IMR-90 (cell line): ENCODE measurements at regions not wholly inside any gene's neighbourhood (a gene's known extent, or its start where the extent isn't known, plus 50 kb on each side); places are given as distances from the start of the nearest gene placed in this dataset.

Source experiments
- ATAC-seq: fragments of 200-7000 bp; cut with Tn5 transposase; 2 replicates; pipeline ENCODE4 v1.9.1; 2020; ENCODE audit warnings: low read depth, mild to moderate bottlenecking, moderate library complexity
- BruUV-seq: library from RNA; stranded (reverse); fragments of 400-500 nt; replicated peaks from 2 replicates; lab custom pipeline; 2021; lab: Mats Ljungman, UMichigan
- CTCF ChIA-PET: fragments of 300-600 bp; formaldehyde crosslinking; extraction: SDS; loops from one replicate; lab custom pipeline; 2021; ENCODE audit warnings: antibody characterized with exemption; lab: Yijun Ruan, JAX
- POLR2A ChIA-PET: fragments of 300-600 bp; sonication (Branson Sonifier 250); formaldehyde crosslinking; loops from one replicate; lab custom pipeline; 2022; ENCODE audit warnings: antibody characterized with exemption; ENCODE audit not compliant: unreplicated experiment; lab: Charles Lee
- DNase-seq: peaks from one replicate; pipeline ENCODE4 v3.0.0; 2013
- H2AFZ ChIP-seq: replicated peaks from 2 replicates; pipeline ENCODE3; 2013; ENCODE audit warnings: low read length, mild to moderate bottlenecking; ENCODE audit not compliant: poor library complexity
- H2AK5ac ChIP-seq: 2 replicates; pipeline ENCODE4 v1.6.1; 2013; ENCODE audit warnings: low read depth, low read length, inconsistent platforms
- H2AK9ac ChIP-seq: replicated peaks from 2 replicates; pipeline ENCODE3; 2013; ENCODE audit warnings: mild to moderate bottlenecking, low read depth, low read length, moderate library complexity; ENCODE audit not compliant: poor library complexity
- H2BK120ac ChIP-seq: 2 replicates; pipeline ENCODE4 v1.6.1; 2013; ENCODE audit warnings: low read depth, low read length, inconsistent platforms
- H2BK15ac ChIP-seq: 3 replicates; pipeline ENCODE4 v1.6.1; 2013; ENCODE audit warnings: low read depth, low read length, inconsistent platforms
- H2BK20ac ChIP-seq: 2 replicates; pipeline ENCODE4 v1.6.1; 2013; ENCODE audit warnings: low read depth, mild to moderate bottlenecking, inconsistent platforms, low read length, moderate library complexity
- H2BK5ac ChIP-seq: 2 replicates; pipeline ENCODE4 v1.6.1; 2013; ENCODE audit warnings: mild to moderate bottlenecking, low read depth, low read length, inconsistent platforms; ENCODE audit not compliant: poor library complexity, severe bottlenecking
- H3K14ac ChIP-seq: replicated peaks from 2 replicates; pipeline ENCODE4 v1.6.1; 2013; ENCODE audit warnings: low read depth, low read length, inconsistent platforms
- H3K18ac ChIP-seq: 2 replicates; pipeline ENCODE4 v1.6.1; 2013; ENCODE audit warnings: low read depth, low read length, control low read depth
- H3K23ac ChIP-seq: 2 replicates; pipeline ENCODE4 v1.6.1; 2013; ENCODE audit warnings: low read depth, low read length, inconsistent platforms
- H3K27ac ChIP-seq: 2 replicates; pipeline ENCODE4 v1.5.1; 2013; ENCODE audit warnings: mild to moderate bottlenecking, control low read depth, low read length; ENCODE audit not compliant: insufficient read depth
- H3K27me3 ChIP-seq: 2 replicates; pipeline ENCODE4 v1.6.1; 2013; ENCODE audit warnings: low read length; ENCODE audit not compliant: control insufficient read depth, insufficient read depth
- H3K36me3 ChIP-seq: 2 replicates; pipeline ENCODE4 v1.6.1; 2013; ENCODE audit warnings: low read length, mixed read lengths; ENCODE audit not compliant: control insufficient read depth, insufficient read depth
- H3K4ac ChIP-seq: 2 replicates; pipeline ENCODE4 v1.6.1; 2013; ENCODE audit warnings: low read depth, low read length, inconsistent platforms
- H3K4me1 ChIP-seq: 2 replicates; pipeline ENCODE4 v1.6.1; 2013; ENCODE audit warnings: low read length, mixed read lengths; ENCODE audit not compliant: control insufficient read depth, insufficient read depth
- H3K4me2 ChIP-seq: 2 replicates; pipeline ENCODE4 v1.6.1; 2013; ENCODE audit warnings: low read depth, mild to moderate bottlenecking, control low read depth, low read length, moderate library complexity
- H3K4me3 ChIP-seq: 2 replicates; pipeline ENCODE4 v1.5.1; 2013; ENCODE audit warnings: low read depth, mild to moderate bottlenecking, control low read depth, low read length, moderate library complexity; ENCODE audit not compliant: insufficient read depth
- H3K56ac ChIP-seq: 2 replicates; pipeline ENCODE4 v1.6.1; 2013; ENCODE audit warnings: low read length, inconsistent platforms; ENCODE audit not compliant: insufficient read depth; ENCODE audit errors: extremely low read depth
- H3K79me1 ChIP-seq, 2 experiments: 2 replicates each; pipeline ENCODE4 v1.6.1; 2013; ENCODE audit warnings: low read length in 2 of 2, inconsistent platforms in 1 of 2, low read depth in 1 of 2
- H3K9ac ChIP-seq: 2 replicates; pipeline ENCODE4 v1.6.1; 2013; ENCODE audit warnings: low read depth, low read length, control low read depth
- H3K9me1 ChIP-seq: 2 replicates; pipeline ENCODE4 v1.6.1; 2013; ENCODE audit warnings: low read length, inconsistent platforms; ENCODE audit not compliant: insufficient read depth
- H3K9me3 ChIP-seq: 2 replicates; pipeline ENCODE4 v1.6.1; 2013; ENCODE audit warnings: low read length; ENCODE audit not compliant: control insufficient read depth, insufficient read depth
- H4K20me1 ChIP-seq: 2 replicates; pipeline ENCODE4 v1.6.1; 2013; ENCODE audit warnings: low read length, inconsistent platforms; ENCODE audit not compliant: insufficient read depth
- H4K5ac ChIP-seq: 2 replicates; pipeline ENCODE4 v1.6.1; 2013; ENCODE audit warnings: mild to moderate bottlenecking, low read depth, low read length, control low read depth
- H4K8ac ChIP-seq, 2 experiments: 2 replicates each; pipeline ENCODE4 v1.6.1; 2013; ENCODE audit warnings: low read depth in 2 of 2, low read length in 2 of 2, control low read depth in 1 of 2, inconsistent platforms in 1 of 2
- H4K91ac ChIP-seq: 2 replicates; pipeline ENCODE4 v1.6.1; 2013; ENCODE audit warnings: low read depth, low read length, inconsistent platforms; ENCODE audit not compliant: insufficient read depth
- CEBPB ChIP-seq: IDR thresholded peaks from 2 replicates; pipeline ENCODE4 v1.6.1; 2012; ENCODE audit warnings: low read depth, low read length, improper control_type of control experiment
- CTCF ChIP-seq: conservative IDR thresholded peaks from 2 replicates; pipeline ENCODE4 v1.5.1; 2012; ENCODE audit warnings: mild to moderate bottlenecking, low read depth, low read length, improper control_type of control experiment
- ELK1 ChIP-seq: fragments of 150-350 bp; IDR thresholded peaks from 2 replicates; pipeline ENCODE4 v1.6.1; 2016; ENCODE audit warnings: low read depth, mild to moderate bottlenecking, low read length, moderate library complexity, borderline replicate concordance
- FOS ChIP-seq: fragments of 150-350 bp; IDR thresholded peaks from 2 replicates; pipeline ENCODE4 v1.6.1; 2016; ENCODE audit warnings: low read depth, low read length
- MAFK ChIP-seq: IDR thresholded peaks from 2 replicates; pipeline ENCODE4 v1.6.1; 2012; ENCODE audit warnings: low read depth, low read length, improper control_type of control experiment
- MAZ ChIP-seq: IDR thresholded peaks from 2 replicates; pipeline ENCODE4 v1.6.1; 2012; ENCODE audit warnings: low read depth, mild to moderate bottlenecking, low read length, improper control_type of control experiment, moderate library complexity, borderline replicate concordance
- POLR2A ChIP-seq: IDR thresholded peaks from 2 replicates; pipeline ENCODE4 v1.6.1; 2012; ENCODE audit warnings: mild to moderate bottlenecking, low read depth, low read length
- RFX5 ChIP-seq: IDR thresholded peaks from 2 replicates; pipeline ENCODE4 v1.8.0; 2012; ENCODE audit warnings: low read depth, mild to moderate bottlenecking, low read length, moderate library complexity
- SMC3 ChIP-seq: fragments of 150-350 bp; IDR thresholded peaks from 2 replicates; pipeline ENCODE4 v1.6.1; 2016; ENCODE audit warnings: low read depth, mild to moderate bottlenecking, antibody characterized with exemption, low read length, moderate library complexity
- WGBS, 2 experiments: methylation state at CpG; one replicate each; pipeline versions ENCODE4 v1.1.5 to v1.1.7; 2013; ENCODE audit warnings: missing lambda C conversion rate in 2 of 2; ENCODE audit not compliant: insufficient read length in 1 of 2; ENCODE audit errors: extremely low coverage in 2 of 2; 5-methylcytosine and 5-hydroxymethylcytosine counted together
- dilution Hi-C: fragments of 300-500 bp; cut with HindIII; formaldehyde crosslinking; loops from one replicate; pipeline ENCODE4 v1.14.3; 2018; ENCODE audit warnings: low sequenced_read_pairs; ENCODE audit not compliant: unreplicated experiment
- in situ Hi-C: fragments of 300-500 bp; cut with MboI; formaldehyde crosslinking; loops from 3 replicates; pipeline ENCODE4 v1.14.3; 2019; ENCODE audit warnings: low sequenced_read_pairs, inconsistent platforms, mixed read lengths
- intact Hi-C: fragments of 100-400 bp; cut with micrococcal nuclease; formaldehyde crosslinking; loops from 2 replicates; pipeline ENCODE4 v1.10.0; 2022

DNA sequence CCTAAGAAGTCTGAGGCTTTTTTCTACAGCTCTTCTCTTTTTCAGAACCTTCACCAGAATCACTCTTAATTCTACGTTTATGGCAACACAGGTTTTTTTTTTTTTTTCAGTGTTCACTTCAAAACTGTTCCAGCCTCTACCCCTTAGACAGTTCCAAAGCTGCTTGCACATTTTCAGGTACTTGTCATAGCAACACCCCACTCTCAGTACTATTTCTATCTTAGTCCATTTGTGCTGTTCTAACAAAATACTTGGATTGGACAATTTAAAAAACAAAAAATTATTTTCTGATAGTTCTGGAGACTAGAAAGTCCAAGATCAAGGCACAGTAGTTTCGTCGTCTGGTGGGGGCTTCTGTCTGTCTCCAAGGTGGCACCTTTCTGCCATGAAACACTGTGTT, 340.9 kb upstream of the RPS23 start:
- TF ChIP-seq RFX5 (no peak), SMC3 (no peak), CEBPB (no peak), CTCF (no peak), MAZ (no peak), ELK1 (no peak), MAFK (no peak), POLR2A (no peak), FOS (no peak)
- Histone ChIP-seq H3K4ac (no peak overlapping the region), H3K9me3 (no peaks in the 10 kb centered on the region), H4K8ac (no peak overlapping the region), H3K4me3 (no peak overlapping the region), H4K5ac (no peak overlapping the region), H3K79me1 (no peaks in the 10 kb centered on the region), H3K56ac (no peak overlapping the region), H3K4me2 (no peak overlapping the region), H3K23ac (no peak overlapping the region), H2BK5ac (no peak overlapping the region), H3K27ac (no peak overlapping the region), H4K91ac (no peak overlapping the region), H3K18ac (no peak overlapping the region), H2BK15ac (no peak overlapping the region), H3K9me1 (no peaks in the 10 kb centered on the region), H2AK5ac (no peak overlapping the region), H3K36me3 (no peaks in the 10 kb centered on the region), H2AFZ (no peak overlapping the region), H2AK9ac (no peak overlapping the region), H3K14ac (no peak overlapping the region), H3K4me1 (no peaks in the 10 kb centered on the region), H2BK120ac (no peak overlapping the region), H4K20me1 (no peaks in the 10 kb centered on the region), H2BK20ac (no peak overlapping the region), H3K27me3 (peaks cover 2% of the 10 kb centered on the region; the same call in 1 of the 2 replicates), H3K9ac (no peak overlapping the region)
- ChIA-PET CTCF (no interaction called here), POLR2A (no interaction called here)
- no CpG with 5 or more reads among the region's 3 CpGs for WGBS, 2 experiments
- DNase-seq (no peak), ATAC-seq (no peak)
- in situ Hi-C loops: no loop called here
- intact Hi-C loops: no loop called here
- no TSS peak for BruUV-seq
- dilution Hi-C loops: no loop called here
